H1 (cell line): ENCODE measurements at regions not wholly inside any gene's neighbourhood (a gene's known extent, or its start where the extent isn't known, plus 50 kb on each side); places are given as distances from the start of the nearest gene placed in this dataset.

Source experiments
- CBX5 ChIP-seq: fragments of 300-800, 300-1000 bp; sonication (generic); IDR thresholded peaks from 2 replicates; pipeline ENCODE4 v1.7.1; 2016; ENCODE audit warnings: antibody characterized with exemption, low read length, low read depth
- CTBP2 ChIP-seq: IDR thresholded peaks from 2 replicates; pipeline ENCODE4 v1.7.0; 2011; ENCODE audit warnings: borderline replicate concordance, mild to moderate bottlenecking, moderate library complexity, mixed read lengths, low read length; ENCODE audit not compliant: insufficient read depth, insufficient read length
- E2F6 ChIP-seq: IDR thresholded peaks from 2 replicates; pipeline ENCODE4 v1.6.1; 2012; ENCODE audit warnings: inconsistent platforms
- EGR1 ChIP-seq: IDR thresholded peaks from 2 replicates; pipeline ENCODE4 v1.6.1; 2011; ENCODE audit warnings: low read depth, low read length, borderline replicate concordance
- KDM4A ChIP-seq: IDR thresholded peaks from one replicate; pipeline ENCODE4 v1.7.1; 2012; ENCODE audit warnings: low read depth, mild to moderate bottlenecking, moderate library complexity, low read length, inconsistent platforms; ENCODE audit not compliant: severe bottlenecking
- MAX ChIP-seq: IDR thresholded peaks from 2 replicates; pipeline ENCODE4 v1.6.1; 2012; ENCODE audit warnings: inconsistent platforms
- RFX5 ChIP-seq: IDR thresholded peaks from 2 replicates; pipeline ENCODE4 v1.6.1; 2011; ENCODE audit warnings: low read depth, low read length, improper control_type of control experiment, borderline replicate concordance
- SP4 ChIP-seq: IDR thresholded peaks from 2 replicates; pipeline ENCODE4 v1.6.1; 2012; ENCODE audit warnings: low read length, inconsistent platforms
- TF ChIP-seq, protein P1 (sequence below): fragments of 300-600 bp; sonication (generic); IDR thresholded peaks from 2 replicates; pipeline ENCODE4 v1.7.1; 2012; ENCODE audit warnings: low read length, moderate library complexity, mild to moderate bottlenecking, inconsistent platforms; ENCODE audit not compliant: insufficient replicate concordance

- TF ChIP-seq, protein P1, sequence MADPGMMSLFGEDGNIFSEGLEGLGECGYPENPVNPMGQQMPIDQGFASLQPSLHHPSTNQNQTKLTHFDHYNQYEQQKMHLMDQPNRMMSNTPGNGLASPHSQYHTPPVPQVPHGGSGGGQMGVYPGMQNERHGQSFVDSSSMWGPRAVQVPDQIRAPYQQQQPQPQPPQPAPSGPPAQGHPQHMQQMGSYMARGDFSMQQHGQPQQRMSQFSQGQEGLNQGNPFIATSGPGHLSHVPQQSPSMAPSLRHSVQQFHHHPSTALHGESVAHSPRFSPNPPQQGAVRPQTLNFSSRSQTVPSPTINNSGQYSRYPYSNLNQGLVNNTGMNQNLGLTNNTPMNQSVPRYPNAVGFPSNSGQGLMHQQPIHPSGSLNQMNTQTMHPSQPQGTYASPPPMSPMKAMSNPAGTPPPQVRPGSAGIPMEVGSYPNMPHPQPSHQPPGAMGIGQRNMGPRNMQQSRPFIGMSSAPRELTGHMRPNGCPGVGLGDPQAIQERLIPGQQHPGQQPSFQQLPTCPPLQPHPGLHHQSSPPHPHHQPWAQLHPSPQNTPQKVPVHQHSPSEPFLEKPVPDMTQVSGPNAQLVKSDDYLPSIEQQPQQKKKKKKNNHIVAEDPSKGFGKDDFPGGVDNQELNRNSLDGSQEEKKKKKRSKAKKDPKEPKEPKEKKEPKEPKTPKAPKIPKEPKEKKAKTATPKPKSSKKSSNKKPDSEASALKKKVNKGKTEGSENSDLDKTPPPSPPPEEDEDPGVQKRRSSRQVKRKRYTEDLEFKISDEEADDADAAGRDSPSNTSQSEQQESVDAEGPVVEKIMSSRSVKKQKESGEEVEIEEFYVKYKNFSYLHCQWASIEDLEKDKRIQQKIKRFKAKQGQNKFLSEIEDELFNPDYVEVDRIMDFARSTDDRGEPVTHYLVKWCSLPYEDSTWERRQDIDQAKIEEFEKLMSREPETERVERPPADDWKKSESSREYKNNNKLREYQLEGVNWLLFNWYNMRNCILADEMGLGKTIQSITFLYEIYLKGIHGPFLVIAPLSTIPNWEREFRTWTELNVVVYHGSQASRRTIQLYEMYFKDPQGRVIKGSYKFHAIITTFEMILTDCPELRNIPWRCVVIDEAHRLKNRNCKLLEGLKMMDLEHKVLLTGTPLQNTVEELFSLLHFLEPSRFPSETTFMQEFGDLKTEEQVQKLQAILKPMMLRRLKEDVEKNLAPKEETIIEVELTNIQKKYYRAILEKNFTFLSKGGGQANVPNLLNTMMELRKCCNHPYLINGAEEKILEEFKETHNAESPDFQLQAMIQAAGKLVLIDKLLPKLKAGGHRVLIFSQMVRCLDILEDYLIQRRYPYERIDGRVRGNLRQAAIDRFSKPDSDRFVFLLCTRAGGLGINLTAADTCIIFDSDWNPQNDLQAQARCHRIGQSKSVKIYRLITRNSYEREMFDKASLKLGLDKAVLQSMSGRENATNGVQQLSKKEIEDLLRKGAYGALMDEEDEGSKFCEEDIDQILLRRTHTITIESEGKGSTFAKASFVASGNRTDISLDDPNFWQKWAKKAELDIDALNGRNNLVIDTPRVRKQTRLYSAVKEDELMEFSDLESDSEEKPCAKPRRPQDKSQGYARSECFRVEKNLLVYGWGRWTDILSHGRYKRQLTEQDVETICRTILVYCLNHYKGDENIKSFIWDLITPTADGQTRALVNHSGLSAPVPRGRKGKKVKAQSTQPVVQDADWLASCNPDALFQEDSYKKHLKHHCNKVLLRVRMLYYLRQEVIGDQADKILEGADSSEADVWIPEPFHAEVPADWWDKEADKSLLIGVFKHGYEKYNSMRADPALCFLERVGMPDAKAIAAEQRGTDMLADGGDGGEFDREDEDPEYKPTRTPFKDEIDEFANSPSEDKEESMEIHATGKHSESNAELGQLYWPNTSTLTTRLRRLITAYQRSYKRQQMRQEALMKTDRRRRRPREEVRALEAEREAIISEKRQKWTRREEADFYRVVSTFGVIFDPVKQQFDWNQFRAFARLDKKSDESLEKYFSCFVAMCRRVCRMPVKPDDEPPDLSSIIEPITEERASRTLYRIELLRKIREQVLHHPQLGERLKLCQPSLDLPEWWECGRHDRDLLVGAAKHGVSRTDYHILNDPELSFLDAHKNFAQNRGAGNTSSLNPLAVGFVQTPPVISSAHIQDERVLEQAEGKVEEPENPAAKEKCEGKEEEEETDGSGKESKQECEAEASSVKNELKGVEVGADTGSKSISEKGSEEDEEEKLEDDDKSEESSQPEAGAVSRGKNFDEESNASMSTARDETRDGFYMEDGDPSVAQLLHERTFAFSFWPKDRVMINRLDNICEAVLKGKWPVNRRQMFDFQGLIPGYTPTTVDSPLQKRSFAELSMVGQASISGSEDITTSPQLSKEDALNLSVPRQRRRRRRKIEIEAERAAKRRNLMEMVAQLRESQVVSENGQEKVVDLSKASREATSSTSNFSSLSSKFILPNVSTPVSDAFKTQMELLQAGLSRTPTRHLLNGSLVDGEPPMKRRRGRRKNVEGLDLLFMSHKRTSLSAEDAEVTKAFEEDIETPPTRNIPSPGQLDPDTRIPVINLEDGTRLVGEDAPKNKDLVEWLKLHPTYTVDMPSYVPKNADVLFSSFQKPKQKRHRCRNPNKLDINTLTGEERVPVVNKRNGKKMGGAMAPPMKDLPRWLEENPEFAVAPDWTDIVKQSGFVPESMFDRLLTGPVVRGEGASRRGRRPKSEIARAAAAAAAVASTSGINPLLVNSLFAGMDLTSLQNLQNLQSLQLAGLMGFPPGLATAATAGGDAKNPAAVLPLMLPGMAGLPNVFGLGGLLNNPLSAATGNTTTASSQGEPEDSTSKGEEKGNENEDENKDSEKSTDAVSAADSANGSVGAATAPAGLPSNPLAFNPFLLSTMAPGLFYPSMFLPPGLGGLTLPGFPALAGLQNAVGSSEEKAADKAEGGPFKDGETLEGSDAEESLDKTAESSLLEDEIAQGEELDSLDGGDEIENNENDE = no peak
- TF ChIP-seq E2F6 (no peak), CTBP2 (no peak), SP4 (no peak), MAX (no peak), RFX5 (no peak), EGR1 (no peak), KDM4A (no peak), CBX5 (no peak)
Observed at GRCh38 chr4:131408102-131408501, 1741.0 kb upstream of the PCDH10 start (continued).
